Parathyroid adenoma (tissue), 2 donors: ENCODE measurements at regions not wholly inside any gene's neighbourhood (a gene's known extent, or its start where the extent isn't known, plus 50 kb on each side); places are given as distances from the start of the nearest gene placed in this dataset.

Experiments used
- H2AFZ ChIP-seq: fragments of 300-600 bp; sonication (generic); one replicate; pipeline ENCODE4 v1.7.0; 2017; ENCODE audit warnings: antibody characterized with exemption, mild to moderate bottlenecking
- H3K27ac ChIP-seq: fragments of 300-600 bp; sonication (generic); one replicate; pipeline ENCODE4 v1.7.0; 2017
- H3K27me3 ChIP-seq: fragments of 300-600 bp; sonication (generic); one replicate; pipeline ENCODE4 v1.7.0; 2017; ENCODE audit warnings: low read length; ENCODE audit not compliant: control insufficient read depth, insufficient read depth
- H3K36me3 ChIP-seq: fragments of 300-600 bp; sonication (generic); one replicate; pipeline ENCODE4 v1.7.0; 2017; ENCODE audit warnings: low read length; ENCODE audit not compliant: control insufficient read depth, insufficient read depth
- H3K4me1 ChIP-seq: fragments of 300-600 bp; sonication (generic); one replicate; pipeline ENCODE4 v1.7.0; 2017; ENCODE audit warnings: control low read depth
- H3K4me2 ChIP-seq: fragments of 300-600 bp; sonication (generic); one replicate; pipeline ENCODE4 v1.7.0; 2017; ENCODE audit warnings: low read length
- H3K4me3 ChIP-seq: fragments of 300-600 bp; sonication (generic); one replicate; pipeline ENCODE4 v1.7.0; 2017; ENCODE audit warnings: low read depth, low read length
- H3K79me2 ChIP-seq: fragments of 300-600 bp; sonication (generic); one replicate; pipeline ENCODE4 v1.7.0; 2017; ENCODE audit warnings: control low read depth
- H3K9ac ChIP-seq: fragments of 300-600 bp; sonication (generic); one replicate; pipeline ENCODE4 v1.7.0; 2017; ENCODE audit warnings: mild to moderate bottlenecking
- H3K9me3 ChIP-seq: fragments of 300-600 bp; sonication (generic); one replicate; pipeline ENCODE4 v1.7.0; 2017; ENCODE audit warnings: low read length; ENCODE audit not compliant: control insufficient read depth
- TF ChIP-seq, protein P1 (sequence below): fragments of 300-600 bp; sonication (generic); IDR thresholded peaks from one replicate; pipeline ENCODE4 v1.7.0; 2017; ENCODE audit warnings: antibody characterized with exemption, mild to moderate bottlenecking
- donor health status: primary hyperparathyroidism.

DNA sequence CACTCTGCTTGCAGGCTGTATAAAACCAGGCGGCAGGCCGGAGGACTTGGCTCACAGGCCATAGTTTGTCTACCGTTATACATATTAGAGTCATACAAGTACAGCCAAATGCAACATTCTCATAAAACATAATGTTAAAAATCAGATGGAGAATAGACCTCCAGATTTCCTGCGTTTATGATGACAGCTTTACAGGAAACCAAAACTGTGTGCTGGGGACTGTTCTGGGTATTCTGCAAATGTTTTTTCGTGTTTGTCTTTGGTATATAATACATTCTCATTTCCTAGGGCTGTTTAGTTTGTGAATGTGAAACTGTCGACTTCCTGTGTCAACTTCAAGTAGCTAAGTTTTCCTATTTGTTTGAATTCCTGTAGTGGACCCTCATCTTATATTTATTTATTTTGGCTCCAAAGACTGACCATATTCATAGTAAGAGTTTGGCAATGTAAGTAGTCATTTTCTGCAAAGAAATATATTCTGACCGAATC is 79.5 kb upstream of the FAM9C start:
- H3K27ac ChIP-seq = no peak overlapping the region
- no peak overlapping the region for H3K4me3 ChIP-seq
- TF ChIP-seq, protein P1, sequence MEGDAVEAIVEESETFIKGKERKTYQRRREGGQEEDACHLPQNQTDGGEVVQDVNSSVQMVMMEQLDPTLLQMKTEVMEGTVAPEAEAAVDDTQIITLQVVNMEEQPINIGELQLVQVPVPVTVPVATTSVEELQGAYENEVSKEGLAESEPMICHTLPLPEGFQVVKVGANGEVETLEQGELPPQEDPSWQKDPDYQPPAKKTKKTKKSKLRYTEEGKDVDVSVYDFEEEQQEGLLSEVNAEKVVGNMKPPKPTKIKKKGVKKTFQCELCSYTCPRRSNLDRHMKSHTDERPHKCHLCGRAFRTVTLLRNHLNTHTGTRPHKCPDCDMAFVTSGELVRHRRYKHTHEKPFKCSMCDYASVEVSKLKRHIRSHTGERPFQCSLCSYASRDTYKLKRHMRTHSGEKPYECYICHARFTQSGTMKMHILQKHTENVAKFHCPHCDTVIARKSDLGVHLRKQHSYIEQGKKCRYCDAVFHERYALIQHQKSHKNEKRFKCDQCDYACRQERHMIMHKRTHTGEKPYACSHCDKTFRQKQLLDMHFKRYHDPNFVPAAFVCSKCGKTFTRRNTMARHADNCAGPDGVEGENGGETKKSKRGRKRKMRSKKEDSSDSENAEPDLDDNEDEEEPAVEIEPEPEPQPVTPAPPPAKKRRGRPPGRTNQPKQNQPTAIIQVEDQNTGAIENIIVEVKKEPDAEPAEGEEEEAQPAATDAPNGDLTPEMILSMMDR = no peak
- no peaks in the 10 kb centered on the region for H3K36me3 ChIP-seq
- no peaks in the 10 kb centered on the region for H3K4me1 ChIP-seq
- H3K4me2 ChIP-seq = no peak overlapping the region
- H3K27me3 ChIP-seq = no peaks in the 10 kb centered on the region
- no peak overlapping the region for H3K9ac ChIP-seq
- no peak overlapping the region for H2AFZ ChIP-seq
- no peaks in the 10 kb centered on the region for H3K79me2 ChIP-seq
- no peaks in the 10 kb centered on the region for H3K9me3 ChIP-seq

DNA sequence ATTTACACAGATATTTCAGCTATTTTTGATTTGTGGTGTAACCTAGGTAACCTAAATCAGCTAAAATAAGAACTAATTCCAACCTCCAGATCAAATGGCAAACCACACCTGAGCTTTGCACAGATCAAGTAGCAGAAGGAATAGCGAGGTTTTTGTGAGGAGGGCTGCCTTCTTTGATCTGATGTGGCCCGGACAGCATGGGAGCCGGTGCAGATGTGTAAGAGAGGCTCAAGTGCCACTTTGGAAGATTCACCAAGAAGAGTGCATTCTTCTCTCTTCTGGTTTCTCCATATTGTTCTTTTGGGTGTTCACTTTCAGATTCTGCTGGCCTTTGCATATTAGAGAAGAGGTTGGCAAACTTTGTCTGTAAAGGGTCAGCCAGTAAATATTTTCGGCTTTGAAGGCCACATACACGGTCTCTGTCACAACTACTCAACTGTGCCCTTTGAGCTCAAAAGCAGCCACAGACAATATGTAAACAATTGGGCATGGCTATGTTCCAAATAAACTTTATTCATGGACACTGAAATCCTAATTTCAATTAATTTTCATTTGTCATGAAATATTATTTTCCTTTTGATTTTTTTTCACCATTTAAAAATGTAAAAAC is 78.9 kb upstream of the FAM9C start:
- H3K4me3 ChIP-seq = no peak overlapping the region
- TF ChIP-seq, protein P1 = no peak
- no peaks in the 10 kb centered on the region for H3K36me3 ChIP-seq
- H2AFZ ChIP-seq = no peak overlapping the region
- H3K4me1 ChIP-seq = no peaks in the 10 kb centered on the region
- no peak overlapping the region for H3K9ac ChIP-seq
- H3K27ac ChIP-seq = no peak overlapping the region
- no peak overlapping the region for H3K4me2 ChIP-seq
- no peaks in the 10 kb centered on the region for H3K79me2 ChIP-seq
- H3K9me3 ChIP-seq = no peaks in the 10 kb centered on the region
- H3K27me3 ChIP-seq = no peaks in the 10 kb centered on the region

DNA sequence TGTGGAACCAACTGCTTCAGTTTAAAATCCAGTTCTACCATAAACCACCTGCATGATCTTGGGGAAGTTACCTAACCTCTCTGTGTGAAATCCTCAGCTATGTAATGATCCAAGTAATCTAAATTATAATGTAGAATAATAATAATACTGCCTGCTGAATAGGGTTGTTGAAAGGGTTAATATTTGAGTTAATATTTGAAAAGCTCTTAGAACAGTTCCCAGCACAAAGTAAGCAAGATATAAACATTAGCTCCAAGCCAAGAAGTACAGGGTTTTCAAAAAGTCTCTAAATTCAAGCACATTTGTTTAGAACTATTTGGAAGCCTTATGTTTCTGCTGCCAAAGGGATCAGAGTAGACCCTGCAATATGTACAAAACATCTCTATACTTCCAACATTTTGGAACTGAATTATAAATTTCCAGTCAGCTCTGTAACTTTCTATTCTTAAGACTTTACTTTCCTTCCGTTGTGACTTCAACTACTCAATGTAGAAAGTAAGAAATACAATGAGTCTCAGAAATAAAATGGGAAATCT is 76.7 kb upstream of the FAM9C start:
- no peaks in the 10 kb centered on the region for H3K36me3 ChIP-seq
- no peak overlapping the region for H3K27ac ChIP-seq
- H3K79me2 ChIP-seq = no peaks in the 10 kb centered on the region
- H3K27me3 ChIP-seq = no peaks in the 10 kb centered on the region
- H3K4me3 ChIP-seq = no peak overlapping the region
- H2AFZ ChIP-seq = no peak overlapping the region
- H3K4me2 ChIP-seq = no peak overlapping the region
- H3K4me1 ChIP-seq = no peaks in the 10 kb centered on the region
- no peaks in the 10 kb centered on the region for H3K9me3 ChIP-seq
- H3K9ac ChIP-seq = no peak overlapping the region
- TF ChIP-seq, protein P1 = no peak

DNA sequence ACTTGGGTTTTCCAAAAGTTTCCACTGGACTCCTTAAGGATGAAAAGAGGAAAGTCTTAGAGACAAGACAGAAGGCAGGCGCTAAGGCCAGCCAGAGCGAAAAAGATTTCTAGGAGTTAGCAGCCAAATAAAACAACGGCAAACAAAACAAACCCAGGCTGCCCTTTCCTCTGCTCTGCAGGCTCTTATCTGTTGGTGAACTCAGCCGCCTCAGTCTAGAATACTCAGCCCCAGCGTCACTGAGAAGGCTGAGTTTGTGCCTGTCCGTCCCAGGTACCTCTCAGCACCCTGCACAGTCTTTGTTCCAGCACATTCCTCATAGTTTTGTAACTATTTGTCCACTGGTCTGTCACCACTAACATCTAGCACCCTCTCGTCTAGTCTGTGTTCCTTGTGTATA is 75.6 kb upstream of the FAM9C start:
- H3K27me3 ChIP-seq = no peaks in the 10 kb centered on the region
- H3K4me2 ChIP-seq = no peak overlapping the region
- H2AFZ ChIP-seq = no peak overlapping the region
- no peak overlapping the region for H3K27ac ChIP-seq
- no peak overlapping the region for H3K4me3 ChIP-seq
- H3K9me3 ChIP-seq = no peaks in the 10 kb centered on the region
- no peak overlapping the region for H3K9ac ChIP-seq
- no peaks in the 10 kb centered on the region for H3K79me2 ChIP-seq
- TF ChIP-seq, protein P1 = no peak
- H3K4me1 ChIP-seq = no peaks in the 10 kb centered on the region
- H3K36me3 ChIP-seq = no peaks in the 10 kb centered on the region

DNA sequence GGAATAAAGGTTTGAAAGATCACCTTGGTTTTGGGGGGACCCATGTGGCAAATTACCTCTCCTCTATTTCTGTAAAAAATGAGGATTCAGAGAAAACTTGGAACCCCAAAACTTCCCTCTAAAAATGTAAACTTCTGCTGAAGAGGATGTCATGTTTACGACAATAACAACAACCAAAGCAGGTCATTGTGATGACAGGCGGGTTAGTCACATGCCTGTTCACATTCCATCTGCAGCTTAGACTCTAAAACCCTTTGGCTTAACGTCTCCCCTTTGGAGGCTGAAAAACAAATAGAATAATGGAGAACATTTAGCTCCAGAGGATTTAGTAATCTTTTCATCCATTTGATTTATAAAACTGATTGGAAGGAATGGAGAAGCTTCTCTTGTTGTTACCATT is 75.0 kb upstream of the FAM9C start:
- no peak overlapping the region for H3K4me3 ChIP-seq
- TF ChIP-seq, protein P1 = no peak
- H3K9ac ChIP-seq = no peak overlapping the region
- no peaks in the 10 kb centered on the region for H3K79me2 ChIP-seq
- no peaks in the 10 kb centered on the region for H3K9me3 ChIP-seq
- no peaks in the 10 kb centered on the region for H3K36me3 ChIP-seq
- H3K27me3 ChIP-seq = no peaks in the 10 kb centered on the region
- no peak overlapping the region for H2AFZ ChIP-seq
- no peak overlapping the region for H3K27ac ChIP-seq
- no peak overlapping the region for H3K4me2 ChIP-seq
- no peaks in the 10 kb centered on the region for H3K4me1 ChIP-seq
